Right lobe of liver (tissue), 4 donors: ENCODE measurements at regions not wholly inside any gene's neighbourhood (a gene's known extent, or its start where the extent isn't known, plus 50 kb on each side); places are given as distances from the start of the nearest gene placed in this dataset.

Source experiments
- POLR2A ChIP-seq: fragments of 450-650 bp; IDR thresholded peaks from one replicate; pipeline ENCODE4 v1.6.1; 2017; ENCODE audit warnings: antibody characterized with exemption, mild to moderate bottlenecking
- TF ChIP-seq, protein P1 (sequence below), 4 donors: fragments of 200-600 bp in 3 of 4; fragments of 450-650 bp in 1 of 4; IDR thresholded peaks; one replicate each; pipeline versions ENCODE4 v1.5.1 to v1.8.0; 2016 to 2022; ENCODE audit warnings: antibody characterized with exemption in 4 of 4, mild to moderate bottlenecking in 2 of 4
- donor health status: DM: no; HTN: no; CAD: no.
- donor health status: DM: no; HTN: no; CAD: no.
- donor health status: DM: no; HTN: yes; CAD: no.

DNA sequence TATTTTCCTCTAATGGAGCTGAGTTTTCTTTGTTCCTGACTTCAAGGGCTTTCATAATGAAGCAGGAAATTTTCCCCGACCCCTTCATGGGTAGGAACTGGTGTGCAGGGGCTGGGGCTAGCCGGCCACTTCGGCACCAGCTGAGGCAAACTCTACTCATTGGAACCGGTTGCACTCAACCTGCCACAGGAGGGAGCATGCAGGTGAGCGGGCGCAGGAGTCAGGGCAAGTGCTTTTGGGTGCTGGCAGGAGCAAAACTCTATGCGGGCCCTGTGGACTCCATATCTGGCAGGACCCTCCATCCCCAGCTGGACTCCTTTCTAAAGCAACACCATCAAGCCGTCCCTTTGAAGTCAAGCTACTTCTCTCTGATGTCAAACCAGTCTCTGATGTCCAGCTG is 244.2 kb downstream of the EPM2A start:
- TF ChIP-seq, protein P1, sequence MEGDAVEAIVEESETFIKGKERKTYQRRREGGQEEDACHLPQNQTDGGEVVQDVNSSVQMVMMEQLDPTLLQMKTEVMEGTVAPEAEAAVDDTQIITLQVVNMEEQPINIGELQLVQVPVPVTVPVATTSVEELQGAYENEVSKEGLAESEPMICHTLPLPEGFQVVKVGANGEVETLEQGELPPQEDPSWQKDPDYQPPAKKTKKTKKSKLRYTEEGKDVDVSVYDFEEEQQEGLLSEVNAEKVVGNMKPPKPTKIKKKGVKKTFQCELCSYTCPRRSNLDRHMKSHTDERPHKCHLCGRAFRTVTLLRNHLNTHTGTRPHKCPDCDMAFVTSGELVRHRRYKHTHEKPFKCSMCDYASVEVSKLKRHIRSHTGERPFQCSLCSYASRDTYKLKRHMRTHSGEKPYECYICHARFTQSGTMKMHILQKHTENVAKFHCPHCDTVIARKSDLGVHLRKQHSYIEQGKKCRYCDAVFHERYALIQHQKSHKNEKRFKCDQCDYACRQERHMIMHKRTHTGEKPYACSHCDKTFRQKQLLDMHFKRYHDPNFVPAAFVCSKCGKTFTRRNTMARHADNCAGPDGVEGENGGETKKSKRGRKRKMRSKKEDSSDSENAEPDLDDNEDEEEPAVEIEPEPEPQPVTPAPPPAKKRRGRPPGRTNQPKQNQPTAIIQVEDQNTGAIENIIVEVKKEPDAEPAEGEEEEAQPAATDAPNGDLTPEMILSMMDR (IDR thresholded peaks at IDR 0.05): no peak
- no peak for TF ChIP-seq POLR2A
